ENCODE measurements at regions not wholly inside any gene's neighbourhood (a gene's known extent, or its start where the extent isn't known, plus 50 kb on each side); places are given as distances from the start of the nearest gene placed in this dataset.
A peak's percentile ranks its signal among the peaks of the same experiment; 100 is the strongest.

GRCh38 chr9:89903141-89903475 lies 298.3 kb downstream of the GADD45G start:
- H3K36me3 Mint-ChIP-seq (ENCODE audit: low read depth): no peaks in the 10 kb centered on the region
- no peaks in the 10 kb centered on the region for H3K9me3 Mint-ChIP-seq
- peaks cover 27% of the 10 kb centered on the region for H3K27me3 Mint-ChIP-seq
- H3K27ac Mint-ChIP-seq: no peak overlapping the region
- peaks cover 3% of the 10 kb centered on the region for H3K4me1 Mint-ChIP-seq
- ATAC-seq: no peak
- no peak overlapping the region for H3K4me3 Mint-ChIP-seq
- no peak for DNase-seq

- ATAC-seq (no peak), DNase-seq (no peak)
- H3K36me3 Mint-ChIP-seq (ENCODE audit: low read depth): no peaks in the 10 kb centered on the region
- H3K4me3 Mint-ChIP-seq: no peak overlapping the region
- peaks cover 3% of the 10 kb centered on the region for H3K4me1 Mint-ChIP-seq
- H3K27me3 Mint-ChIP-seq: peaks cover 18% of the 10 kb centered on the region
- no peak overlapping the region for H3K27ac Mint-ChIP-seq
- no peaks in the 10 kb centered on the region for H3K9me3 Mint-ChIP-seq
Measured at GRCh38 chr9:89905606-89906338, 301.0 kb downstream of the GADD45G start.

DNA sequence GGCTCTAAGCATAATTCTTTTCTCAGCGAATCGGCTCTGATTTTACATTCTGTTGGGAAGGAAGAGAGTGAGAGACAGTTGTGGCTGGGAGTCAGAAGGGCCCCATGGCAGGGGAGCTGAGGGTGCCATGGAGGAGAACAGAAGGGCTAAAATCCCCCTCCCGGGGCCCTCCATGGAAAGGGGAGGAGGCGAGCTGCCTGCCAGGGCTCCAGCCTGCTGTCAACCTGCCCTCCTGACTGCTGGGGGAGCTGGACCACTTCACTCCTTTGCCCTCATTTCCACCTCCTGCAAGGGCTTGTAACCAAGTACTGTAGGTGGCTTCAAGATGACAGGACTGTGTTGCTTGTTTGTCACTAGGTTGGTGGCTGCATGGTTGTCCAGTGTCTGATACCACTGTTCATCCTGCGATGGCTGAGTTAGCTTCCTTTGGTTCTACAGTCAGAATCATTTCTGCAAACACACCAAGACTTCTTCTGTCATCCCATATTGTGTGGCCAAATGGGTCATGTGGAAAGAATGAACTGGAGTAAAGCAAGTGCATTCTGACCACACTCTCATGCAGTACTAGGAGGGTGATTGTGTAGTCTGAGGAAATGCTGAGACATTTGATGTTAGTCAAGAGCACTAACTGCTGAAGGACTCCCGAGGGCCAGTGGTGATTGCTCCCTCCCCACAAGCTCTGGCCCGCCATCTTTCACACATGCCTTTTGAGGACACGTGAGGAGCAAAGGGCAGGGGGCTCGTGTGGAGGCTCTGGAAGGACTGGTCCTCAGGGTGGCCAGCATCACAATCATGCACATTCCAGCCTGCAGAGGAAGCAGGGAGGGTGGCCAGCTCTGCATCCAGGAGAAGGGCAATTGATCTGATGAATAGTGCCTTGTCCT lies 307.2 kb downstream of the GADD45G start:
- no peaks in the 10 kb centered on the region for H3K36me3 Mint-ChIP-seq (ENCODE audit: low read depth)
- DNase-seq (no peak), ATAC-seq (peak; percentile 45)
- H3K4me1 Mint-ChIP-seq: peaks cover 22% of the 10 kb centered on the region
- no peaks in the 10 kb centered on the region for H3K9me3 Mint-ChIP-seq
- H3K27ac Mint-ChIP-seq: no peak overlapping the region
- no peaks in the 10 kb centered on the region for H3K27me3 Mint-ChIP-seq
- H3K4me3 Mint-ChIP-seq: no peak overlapping the region

DNA sequence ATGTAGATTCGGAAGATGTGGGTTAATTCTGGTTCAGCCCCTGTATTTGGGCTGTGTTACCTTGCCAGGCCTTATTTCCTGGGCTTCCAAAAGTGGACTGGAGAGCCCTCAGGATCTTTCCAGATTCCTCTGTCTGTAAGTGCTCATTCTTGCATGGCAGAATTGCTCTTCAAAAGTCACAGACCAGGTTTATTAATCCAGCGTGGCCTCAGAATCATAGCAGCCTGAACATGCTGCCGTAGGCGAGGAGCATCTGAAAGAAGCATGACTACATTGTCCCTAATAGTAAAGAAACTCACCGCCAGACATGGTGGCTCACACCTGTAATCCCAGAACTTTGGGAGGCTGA lies 307.8 kb downstream of the GADD45G start:
- no peaks in the 10 kb centered on the region for H3K36me3 Mint-ChIP-seq (ENCODE audit: low read depth)
- H3K4me1 Mint-ChIP-seq: peaks cover 25% of the 10 kb centered on the region
- DNase-seq (no peak), ATAC-seq (no peak)
- H3K4me3 Mint-ChIP-seq: no peak overlapping the region
- H3K27ac Mint-ChIP-seq: no peak overlapping the region
- no peaks in the 10 kb centered on the region for H3K9me3 Mint-ChIP-seq
- no peaks in the 10 kb centered on the region for H3K27me3 Mint-ChIP-seq

- no peaks in the 10 kb centered on the region for H3K36me3 Mint-ChIP-seq (ENCODE audit: low read depth)
- peak; percentile 25 for DNase-seq
- H3K9me3 Mint-ChIP-seq: no peaks in the 10 kb centered on the region
- ATAC-seq: peak; percentile 30
- H3K4me3 Mint-ChIP-seq: no peak overlapping the region
- peaks cover 42% of the 10 kb centered on the region for H3K4me1 Mint-ChIP-seq
- H3K27ac Mint-ChIP-seq: peak overlapping the region; percentile 6
- H3K27me3 Mint-ChIP-seq: peaks cover 4% of the 10 kb centered on the region
Measured at GRCh38 chr9:89915187-89915586, 310.4 kb downstream of the GADD45G start.

DNA sequence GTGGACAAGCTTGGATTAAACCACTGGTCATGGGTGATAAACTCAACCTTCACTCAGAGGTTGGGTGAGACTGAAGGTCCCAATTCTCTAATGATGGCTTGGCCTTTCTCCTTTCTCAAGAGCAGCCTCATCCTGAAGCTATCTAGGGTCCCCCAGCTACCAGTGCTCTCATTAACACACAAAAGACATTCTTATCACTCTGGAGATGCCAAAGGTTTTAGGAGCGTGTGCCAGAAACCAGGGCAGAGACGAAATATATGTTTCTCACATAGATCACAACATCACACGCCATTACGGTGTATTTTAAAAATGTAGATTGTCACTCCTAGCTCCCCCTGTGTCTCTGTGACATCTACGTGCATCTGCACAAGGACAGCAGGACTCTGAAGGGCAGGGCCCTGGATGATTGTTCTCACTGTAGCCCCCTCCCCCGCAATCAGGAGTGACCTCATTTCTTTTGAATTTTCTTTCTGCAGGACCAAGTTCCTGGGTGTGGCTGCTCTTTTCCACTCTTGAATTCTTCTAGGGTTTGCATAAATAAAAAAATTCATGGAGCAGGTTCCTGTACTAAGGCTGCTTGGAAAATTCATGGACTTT lies 311.3 kb downstream of the GADD45G start:
- no peak overlapping the region for H3K27ac Mint-ChIP-seq
- ATAC-seq (no peak), DNase-seq (no peak)
- H3K4me1 Mint-ChIP-seq: peaks cover 42% of the 10 kb centered on the region
- no peaks in the 10 kb centered on the region for H3K9me3 Mint-ChIP-seq
- peaks cover 4% of the 10 kb centered on the region for H3K27me3 Mint-ChIP-seq
- no peak overlapping the region for H3K4me3 Mint-ChIP-seq
- no peaks in the 10 kb centered on the region for H3K36me3 Mint-ChIP-seq (ENCODE audit: low read depth)

- DNase-seq (no peak), ATAC-seq (no peak)
- Mint-ChIP-seq H3K27ac (no peak overlapping the region), H3K9me3 (no peaks in the 10 kb centered on the region), H3K36me3 (ENCODE audit: low read depth) (no peaks in the 10 kb centered on the region), H3K4me1 (peaks cover 46% of the 10 kb centered on the region), H3K27me3 (peaks cover 7% of the 10 kb centered on the region), H3K4me3 (no peak overlapping the region)
Measured at GRCh38 chr9:89917861-89918260, 313.0 kb downstream of the GADD45G start.

- peaks cover 60% of the 10 kb centered on the region for H3K4me1 Mint-ChIP-seq
- ATAC-seq (peak; percentile 67), DNase-seq (peak; percentile 53)
- H3K36me3 Mint-ChIP-seq (ENCODE audit: low read depth): peaks cover 5% of the 10 kb centered on the region
- H3K4me3 Mint-ChIP-seq: peak overlapping the region; percentile 3
- peaks cover 7% of the 10 kb centered on the region for H3K27me3 Mint-ChIP-seq
- no peaks in the 10 kb centered on the region for H3K9me3 Mint-ChIP-seq
- peak overlapping the region; percentile 61 for H3K27ac Mint-ChIP-seq
Measured at GRCh38 chr9:89919171-89919681, 314.4 kb downstream of the GADD45G start.

GRCh38 chr9:89920131-89920530 lies 315.3 kb downstream of the GADD45G start:
- H3K4me3 Mint-ChIP-seq: no peak overlapping the region
- no peak overlapping the region for H3K27ac Mint-ChIP-seq
- DNase-seq (no peak), ATAC-seq (no peak)
- H3K9me3 Mint-ChIP-seq: no peaks in the 10 kb centered on the region
- H3K27me3 Mint-ChIP-seq: peaks cover 7% of the 10 kb centered on the region
- H3K4me1 Mint-ChIP-seq: peaks cover 68% of the 10 kb centered on the region
- H3K36me3 Mint-ChIP-seq (ENCODE audit: low read depth): peaks cover 5% of the 10 kb centered on the region

DNA sequence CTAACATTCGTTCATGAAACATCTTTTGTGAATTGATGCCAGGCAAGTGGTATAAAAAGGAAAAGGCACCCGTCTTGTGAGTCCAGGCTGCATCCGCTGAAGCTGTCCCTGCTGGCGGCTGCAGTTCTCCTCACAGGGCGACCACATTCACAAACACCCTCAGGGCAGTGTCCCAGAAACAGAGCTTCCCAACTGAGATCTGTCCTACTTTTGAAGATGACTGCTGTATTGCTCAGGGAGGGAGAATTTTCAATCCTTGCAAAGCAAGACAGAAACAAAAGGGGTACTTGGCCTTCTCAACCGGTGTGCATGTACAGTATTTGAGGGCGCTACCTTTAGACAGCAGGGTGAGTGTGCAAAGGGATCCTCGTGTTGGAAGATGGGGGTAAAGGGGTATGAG lies 316.1 kb downstream of the GADD45G start:
- peaks cover 10% of the 10 kb centered on the region for H3K27me3 Mint-ChIP-seq
- H3K9me3 Mint-ChIP-seq: no peaks in the 10 kb centered on the region
- ATAC-seq (no peak), DNase-seq (no peak)
- no peak overlapping the region for H3K27ac Mint-ChIP-seq
- peaks cover 65% of the 10 kb centered on the region for H3K4me1 Mint-ChIP-seq
- H3K4me3 Mint-ChIP-seq: no peak overlapping the region
- H3K36me3 Mint-ChIP-seq (ENCODE audit: low read depth): peaks cover 5% of the 10 kb centered on the region

DNA sequence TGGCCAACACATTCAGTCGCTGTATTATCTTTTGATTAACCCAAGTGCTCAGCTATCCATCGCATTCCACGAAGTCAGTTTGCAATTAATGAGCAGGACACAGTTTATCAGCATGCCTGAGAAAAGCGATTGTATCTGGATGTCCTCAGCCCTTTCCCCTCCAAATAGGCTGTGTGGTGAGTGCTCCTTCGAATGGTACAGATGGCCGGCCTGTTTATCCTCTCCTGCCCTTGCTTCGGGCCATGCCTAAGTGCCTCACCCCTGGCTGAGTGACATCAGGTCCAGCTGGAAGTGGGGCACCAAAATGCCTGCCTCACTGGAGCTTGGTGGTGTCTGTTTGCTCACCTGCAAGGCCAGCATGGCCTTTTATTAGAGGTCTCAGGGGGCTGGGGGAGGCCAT lies 317.3 kb downstream of the GADD45G start:
- Mint-ChIP-seq H3K27ac (no peak overlapping the region), H3K36me3 (ENCODE audit: low read depth) (peaks cover 5% of the 10 kb centered on the region), H3K9me3 (no peaks in the 10 kb centered on the region), H3K4me3 (no peak overlapping the region), H3K4me1 (peaks cover 54% of the 10 kb centered on the region), H3K27me3 (peaks cover 10% of the 10 kb centered on the region)
- DNase-seq (no peak), ATAC-seq (no peak)

DNA sequence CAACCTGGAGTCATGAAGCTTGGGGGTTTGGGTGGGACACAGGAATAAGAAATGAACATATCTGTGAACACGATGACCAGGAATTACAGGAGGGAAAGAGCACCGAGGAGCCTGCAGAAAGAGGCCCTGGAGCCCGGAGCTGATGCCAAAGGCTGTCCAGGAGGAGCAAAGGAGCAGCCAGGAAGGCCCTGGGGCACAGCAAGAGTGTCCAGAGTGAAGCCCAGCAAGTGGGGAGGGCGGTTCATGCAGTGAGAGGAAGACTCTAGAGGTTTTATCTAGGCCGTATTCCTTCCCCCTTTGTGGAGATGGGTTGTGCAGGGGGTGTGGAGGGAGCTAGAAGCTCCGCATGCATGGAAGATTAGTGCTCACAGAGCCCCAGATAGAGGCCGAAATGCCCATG lies 318.4 kb downstream of the GADD45G start:
- H3K36me3 Mint-ChIP-seq (ENCODE audit: low read depth): peaks cover 5% of the 10 kb centered on the region
- peak overlapping the region; percentile 90 for H3K27ac Mint-ChIP-seq
- peaks cover 13% of the 10 kb centered on the region for H3K27me3 Mint-ChIP-seq
- no peak overlapping the region for H3K4me3 Mint-ChIP-seq
- ATAC-seq (no peak), DNase-seq (no peak)
- peaks cover 47% of the 10 kb centered on the region for H3K4me1 Mint-ChIP-seq
- no peaks in the 10 kb centered on the region for H3K9me3 Mint-ChIP-seq

DNA sequence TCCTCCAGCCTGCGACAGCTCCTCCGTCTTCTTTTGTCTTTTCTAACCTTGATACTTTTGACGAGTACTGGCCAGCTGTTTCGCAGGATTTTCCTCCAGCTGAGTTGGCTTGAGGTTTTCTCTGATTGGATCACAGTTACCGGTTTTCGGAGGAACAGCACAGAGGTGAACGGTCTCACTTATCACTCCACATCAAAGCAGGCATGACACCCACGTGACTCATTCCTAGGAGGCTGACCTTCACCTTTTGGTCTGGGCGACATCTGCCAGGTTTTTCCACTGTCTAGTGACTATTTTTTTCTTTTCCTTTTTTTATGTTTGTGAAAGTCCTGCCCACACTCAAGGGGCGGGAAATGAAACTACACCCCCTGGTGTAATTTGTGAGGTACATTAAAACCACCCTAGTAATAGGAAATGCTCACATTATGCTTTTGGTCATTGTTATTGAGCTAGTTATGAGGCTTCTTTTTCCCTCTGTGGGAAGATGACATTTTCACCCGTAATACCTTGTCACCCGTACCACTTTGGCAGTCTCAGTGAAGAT lies 319.2 kb downstream of the GADD45G start:
- H3K27ac Mint-ChIP-seq: peak overlapping the region; percentile 90

DNA sequence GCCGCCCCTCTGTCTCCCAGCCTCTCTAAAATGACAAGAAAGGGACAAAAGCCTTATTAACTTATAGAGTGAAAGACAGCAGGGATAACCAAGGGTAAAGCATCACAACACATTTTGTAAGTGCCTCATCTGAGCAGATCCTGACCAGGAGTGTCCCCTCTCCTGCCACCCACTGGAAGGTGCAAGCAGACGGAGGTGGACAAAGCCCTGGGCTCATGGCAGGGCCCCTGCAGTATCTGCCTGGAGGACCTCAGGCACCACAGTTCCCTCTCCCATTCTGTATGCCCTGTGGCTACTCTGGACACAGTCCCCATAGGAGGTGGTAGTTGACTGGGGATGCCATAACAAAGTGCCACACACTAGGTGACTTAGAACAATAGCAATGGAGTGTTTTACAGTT lies 319.8 kb downstream of the GADD45G start:
- Mint-ChIP-seq H3K27ac (peak overlapping the region; percentile 90), H3K4me3 (peak overlapping the region; percentile 65), H3K4me1 (peaks cover 36% of the 10 kb centered on the region), H3K36me3 (ENCODE audit: low read depth) (peaks cover 5% of the 10 kb centered on the region), H3K9me3 (no peaks in the 10 kb centered on the region), H3K27me3 (peaks cover 15% of the 10 kb centered on the region)
- DNase-seq: no peak
- ATAC-seq: no peak

More for the DNA sequence above, 319.2 kb downstream of the GADD45G start:
- peaks cover 15% of the 10 kb centered on the region for H3K27me3 Mint-ChIP-seq
- H3K4me1 Mint-ChIP-seq: peaks cover 41% of the 10 kb centered on the region
- DNase-seq (peak; percentile 73), ATAC-seq (peak; percentile 82)
- no peaks in the 10 kb centered on the region for H3K9me3 Mint-ChIP-seq
- peaks cover 5% of the 10 kb centered on the region for H3K36me3 Mint-ChIP-seq (ENCODE audit: low read depth)
- peak overlapping the region; percentile 65 for H3K4me3 Mint-ChIP-seq

All from activated naive CD8-positive, alpha-beta T cell treated with anti-CD3 and anti-CD28 coated beads, Interleukin-2, amount 50 U/mL, for 24 hours (primary cell).